PC-3 (cell line): ENCODE measurements at regions not wholly inside any gene's neighbourhood (a gene's known extent, or its start where the extent isn't known, plus 50 kb on each side); places are given as distances from the start of the nearest gene placed in this dataset.
"Not testable (repeated sequence)": the region's sequence is repeated elsewhere in the genome, so short reads cannot be mapped to it uniquely, and the experiment has no call there.

Experiments used
- ATAC-seq: fragments of 200-7000 bp; cut with Tn5 transposase; 2 replicates; pipeline ENCODE4 v1.9.1; 2020; ENCODE audit warnings: mild to moderate bottlenecking, moderate library complexity
- BruUV-seq: library from RNA; stranded (reverse); fragments of 400-500 nt; replicated peaks from 2 replicates; lab custom pipeline; 2021; lab: Mats Ljungman, UMichigan
- CTCF ChIA-PET: fragments of 300-600 bp; sonication (Branson Sonifier 250); formaldehyde crosslinking; loops from one replicate; lab custom pipeline; 2022; ENCODE audit warnings: antibody characterized with exemption; lab: Charles Lee
- POLR2A ChIA-PET: fragments of 300-600 bp; sonication (Branson Sonifier 250); formaldehyde crosslinking; loops from one replicate; lab custom pipeline; 2022; ENCODE audit warnings: antibody characterized with exemption; ENCODE audit not compliant: unreplicated experiment; lab: Charles Lee
- DNase-seq: peaks from one replicate; pipeline ENCODE4 v3.0.0-alpha.2; 2015
- H2AFZ ChIP-seq: fragments of 300-600 bp; sonication (generic); 2 replicates; pipeline ENCODE4 v1.6.0; 2016; ENCODE audit warnings: antibody characterized with exemption, low read length
- H3F3A ChIP-seq: fragments of 300-600 bp; sonication (generic); one replicate; pipeline ENCODE4 v1.6.0; 2017; ENCODE audit warnings: antibody characterized with exemption, low read length, control low read depth, mild to moderate bottlenecking; ENCODE audit not compliant: unreplicated experiment
- H3K27ac ChIP-seq: fragments of 300-600 bp; sonication (generic); 2 replicates; pipeline ENCODE4 v1.5.1; 2016; ENCODE audit warnings: mild to moderate bottlenecking, low read length
- H3K27me3 ChIP-seq: fragments of 300-600 bp; sonication (generic); 2 replicates; pipeline ENCODE4 v1.6.1; 2016; ENCODE audit warnings: low read length, mixed read lengths
- H3K36me3 ChIP-seq: fragments of 300-600 bp; sonication (generic); 2 replicates; pipeline ENCODE4 v1.6.1; 2016; ENCODE audit warnings: low read depth, mixed run types, low read length, mixed read lengths
- H3K4me1 ChIP-seq: fragments of 300-600 bp; sonication (generic); 2 replicates; pipeline ENCODE4 v1.5.1; 2016; ENCODE audit warnings: low read length; ENCODE audit not compliant: insufficient read depth
- H3K4me2 ChIP-seq: fragments of 300-600 bp; sonication (generic); 2 replicates; pipeline ENCODE4 v1.6.0; 2016; ENCODE audit warnings: low read length
- H3K4me3 ChIP-seq: fragments of 300-600 bp; sonication (generic); 2 replicates; pipeline ENCODE4 v1.5.1; 2016; ENCODE audit warnings: mild to moderate bottlenecking, low read length, mixed read lengths
- H3K79me2 ChIP-seq: fragments of 300-600 bp; sonication (generic); 2 replicates; pipeline ENCODE4 v1.6.1; 2017; ENCODE audit warnings: low read length, mixed read lengths
- H3K9ac ChIP-seq: fragments of 300-600 bp; sonication (generic); 2 replicates; pipeline ENCODE4 v1.6.0; 2016; ENCODE audit warnings: mild to moderate bottlenecking, low read length
- H3K9me2 ChIP-seq: fragments of 300-600 bp; sonication (generic); replicated peaks from 2 replicates; pipeline ENCODE4 v1.6.1; 2016; ENCODE audit warnings: mixed run types, low read length, mixed read lengths
- H3K9me3 ChIP-seq: fragments of 300-600 bp; sonication (generic); 2 replicates; pipeline ENCODE4 v1.6.1; 2016; ENCODE audit warnings: low read length, mixed read lengths
- H4K20me1 ChIP-seq: fragments of 300-600 bp; sonication (generic); 2 replicates; pipeline ENCODE4 v1.6.1; 2016; ENCODE audit warnings: low read length, mixed read lengths
- EZH2 ChIP-seq: fragments of 300-600 bp; sonication (generic); IDR thresholded peaks from one replicate; pipeline ENCODE4 v1.6.1; 2017; ENCODE audit warnings: antibody characterized with exemption, mild to moderate bottlenecking, low read length; ENCODE audit not compliant: unreplicated experiment
- EZH2phosphoT487 ChIP-seq: fragments of 300-600 bp; sonication (generic); IDR thresholded peaks from 2 replicates; pipeline ENCODE4 v1.6.1; 2018; ENCODE audit warnings: mild to moderate bottlenecking, antibody characterized with exemption, low read length, borderline replicate concordance
- intact Hi-C: fragments of 100-400 bp; cut with micrococcal nuclease; formaldehyde crosslinking; loops from 2 replicates; pipeline ENCODE4 v1.9.0; 2023
- TF ChIP-seq, protein P1 (sequence below): fragments of 300-600 bp; sonication (generic); conservative IDR thresholded peaks from 2 replicates; pipeline ENCODE4 v1.5.1; 2017; ENCODE audit warnings: antibody characterized with exemption, low read depth, mild to moderate bottlenecking, low read length

DNA sequence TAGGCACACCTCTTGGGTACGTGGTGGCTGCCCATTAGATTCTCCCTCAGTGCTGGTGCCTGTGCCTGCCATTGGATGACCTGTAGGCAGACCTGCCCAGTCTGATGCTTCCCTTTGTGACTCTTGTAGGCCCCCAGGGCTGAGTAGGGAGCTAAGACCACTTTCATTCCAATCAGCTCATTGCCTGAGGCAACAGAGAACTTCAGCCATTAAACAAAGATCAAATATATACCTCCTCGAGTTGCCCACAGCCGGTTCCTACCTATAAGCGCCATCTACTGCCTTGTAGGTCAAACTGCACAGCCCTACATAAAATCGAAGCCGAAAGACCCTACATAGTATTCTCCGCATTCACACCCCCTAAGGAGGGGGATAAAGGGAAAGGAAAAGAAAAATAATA, 184.6 kb downstream of the ETAA1 start:
- TF ChIP-seq EZH2phosphoT487, result no peak
- TF ChIP-seq, protein P1, sequence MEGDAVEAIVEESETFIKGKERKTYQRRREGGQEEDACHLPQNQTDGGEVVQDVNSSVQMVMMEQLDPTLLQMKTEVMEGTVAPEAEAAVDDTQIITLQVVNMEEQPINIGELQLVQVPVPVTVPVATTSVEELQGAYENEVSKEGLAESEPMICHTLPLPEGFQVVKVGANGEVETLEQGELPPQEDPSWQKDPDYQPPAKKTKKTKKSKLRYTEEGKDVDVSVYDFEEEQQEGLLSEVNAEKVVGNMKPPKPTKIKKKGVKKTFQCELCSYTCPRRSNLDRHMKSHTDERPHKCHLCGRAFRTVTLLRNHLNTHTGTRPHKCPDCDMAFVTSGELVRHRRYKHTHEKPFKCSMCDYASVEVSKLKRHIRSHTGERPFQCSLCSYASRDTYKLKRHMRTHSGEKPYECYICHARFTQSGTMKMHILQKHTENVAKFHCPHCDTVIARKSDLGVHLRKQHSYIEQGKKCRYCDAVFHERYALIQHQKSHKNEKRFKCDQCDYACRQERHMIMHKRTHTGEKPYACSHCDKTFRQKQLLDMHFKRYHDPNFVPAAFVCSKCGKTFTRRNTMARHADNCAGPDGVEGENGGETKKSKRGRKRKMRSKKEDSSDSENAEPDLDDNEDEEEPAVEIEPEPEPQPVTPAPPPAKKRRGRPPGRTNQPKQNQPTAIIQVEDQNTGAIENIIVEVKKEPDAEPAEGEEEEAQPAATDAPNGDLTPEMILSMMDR, result peak; percentile 62
- Histone ChIP-seq H3K9ac (no peak overlapping the region), H3K4me1 (no peaks in the 10 kb centered on the region), H3K79me2 (no peaks in the 10 kb centered on the region), H3K4me3 (no peak overlapping the region), H3K27ac (no peak overlapping the region), H3K27me3 (no peaks in the 10 kb centered on the region), H3K9me2 (no peaks in the 10 kb centered on the region), H3K4me2 (no peak overlapping the region), H4K20me1 (no peaks in the 10 kb centered on the region), H3F3A (no peaks in the 10 kb centered on the region), H3K9me3 (peaks cover 18% of the 10 kb centered on the region), H2AFZ (no peak overlapping the region), H3K36me3 (no peaks in the 10 kb centered on the region; the same call in 1 of the 2 replicates)
- DNase-seq (peak; percentile 27), ATAC-seq (no peak; the same call in 1 of the 2 replicates)
- POLR2A ChIA-PET, result no interaction called here
- CTCF ChIA-PET, result no interaction called here
- intact Hi-C loops, result no loop called here
- no TSS peak for BruUV-seq

DNA sequence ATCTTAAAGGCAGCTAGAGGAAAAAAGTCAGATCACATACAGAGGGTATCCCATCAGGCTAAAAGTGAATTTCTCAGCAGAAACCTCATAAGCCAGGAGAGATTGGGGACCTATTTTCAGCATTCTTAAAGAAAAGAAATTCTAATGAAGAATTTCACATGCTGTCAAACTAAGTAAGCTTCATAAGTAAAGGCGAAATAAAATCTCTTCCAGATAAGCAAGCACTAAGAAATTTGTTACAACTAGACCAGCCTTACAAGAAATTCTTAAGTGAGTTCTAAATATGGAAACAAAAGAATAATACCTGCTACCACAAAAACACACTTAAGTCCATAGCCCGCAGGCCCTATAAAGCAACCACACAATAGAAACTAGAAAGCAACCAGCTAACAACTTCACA, 186.1 kb downstream of the ETAA1 start:
- no TSS peak for BruUV-seq
- Histone ChIP-seq H3K27ac (no peak overlapping the region), H3K79me2 (no peaks in the 10 kb centered on the region), H3K4me2 (no peak overlapping the region), H3K4me1 (no peaks in the 10 kb centered on the region), H3K9me2 (no peaks in the 10 kb centered on the region), H3K27me3 (no peaks in the 10 kb centered on the region), H2AFZ (no peak overlapping the region), H3K9me3 (peaks cover 18% of the 10 kb centered on the region), H4K20me1 (no peaks in the 10 kb centered on the region), H3K4me3 (no peak overlapping the region), H3F3A (no peaks in the 10 kb centered on the region), H3K9ac (no peak overlapping the region), H3K36me3 (no peaks in the 10 kb centered on the region; the same call in 1 of the 2 replicates)
- ChIA-PET POLR2A (no interaction called here), CTCF (no interaction called here)
- DNase-seq, result no peak
- intact Hi-C loops, result no loop called here
- no peak for ATAC-seq
- TF ChIP-seq EZH2phosphoT487 (no peak), EZH2 (no peak)
- TF ChIP-seq, protein P1, result no peak

DNA sequence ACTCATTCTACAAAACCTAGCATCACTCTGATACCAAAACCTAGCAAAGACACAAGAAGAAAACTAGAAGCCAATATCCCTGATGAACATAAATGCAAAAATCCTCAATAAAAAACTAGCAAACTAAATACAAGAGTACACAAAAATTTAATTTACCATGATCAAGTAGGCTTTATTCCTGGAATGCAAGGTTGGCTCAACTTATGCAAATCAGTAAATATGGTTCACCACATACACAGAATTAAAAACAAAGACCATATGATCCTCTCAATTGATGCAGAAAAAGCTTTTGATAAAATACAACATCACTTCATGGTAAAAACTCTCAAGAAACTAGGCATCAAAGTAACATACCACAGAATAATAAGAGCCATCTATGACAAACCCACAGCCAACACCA, 188.3 kb downstream of the ETAA1 start:
- Histone ChIP-seq H3K27me3 (no peaks in the 10 kb centered on the region), H3K4me2 (no peak overlapping the region), H3K4me3 (no peak overlapping the region), H3K36me3 (no peaks in the 10 kb centered on the region; the same call in 1 of the 2 replicates), H3K79me2 (no peaks in the 10 kb centered on the region), H3K27ac (no peak overlapping the region), H3K9me2 (no peaks in the 10 kb centered on the region), H3F3A (no peaks in the 10 kb centered on the region), H3K9me3 (peaks cover 18% of the 10 kb centered on the region), H3K4me1 (no peaks in the 10 kb centered on the region), H2AFZ (no peak overlapping the region), H3K9ac (no peak overlapping the region), H4K20me1 (no peaks in the 10 kb centered on the region)
- intact Hi-C loops, result no loop called here
- DNase-seq, result no peak
- ChIA-PET CTCF (no interaction called here), POLR2A (no interaction called here)
- no peak for ATAC-seq
- TF ChIP-seq, protein P1, result no peak
- TF ChIP-seq EZH2phosphoT487 (no peak), EZH2 (no peak)
- BruUV-seq, result no TSS peak

DNA sequence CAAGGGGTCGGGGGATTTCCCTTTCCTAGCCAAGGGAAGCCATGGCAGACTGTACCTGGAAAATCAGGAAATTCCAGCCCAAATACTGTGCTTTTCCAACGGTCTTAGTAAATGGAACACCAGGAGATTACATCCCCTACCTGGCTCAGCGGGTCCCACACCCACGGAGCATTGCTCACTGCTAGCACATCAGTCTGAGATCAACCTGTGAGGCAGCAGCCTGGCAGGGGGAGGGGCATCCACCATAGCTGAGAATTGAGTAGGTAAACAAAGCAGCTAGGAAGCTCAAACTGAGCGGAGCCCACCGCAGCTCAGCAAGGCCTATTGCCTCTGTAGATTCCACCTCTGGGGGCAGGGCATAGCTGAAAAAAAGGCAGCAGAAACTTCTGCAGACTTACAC, 192.0 kb downstream of the ETAA1 start:
- BruUV-seq, DNase-seq, H2AFZ ChIP-seq, H3K4me3 ChIP-seq, CTCF ChIA-PET, H3F3A ChIP-seq, H3K79me2 ChIP-seq, H3K9ac ChIP-seq, H3K27ac ChIP-seq, H3K9me2 ChIP-seq, H3K4me1 ChIP-seq, H3K36me3 ChIP-seq, ATAC-seq, H3K4me2 ChIP-seq, intact Hi-C loops, POLR2A ChIA-PET, H4K20me1 ChIP-seq, H3K27me3 ChIP-seq: not testable (repeated sequence)
- peaks cover 12% of the 10 kb centered on the region for H3K9me3 ChIP-seq

DNA sequence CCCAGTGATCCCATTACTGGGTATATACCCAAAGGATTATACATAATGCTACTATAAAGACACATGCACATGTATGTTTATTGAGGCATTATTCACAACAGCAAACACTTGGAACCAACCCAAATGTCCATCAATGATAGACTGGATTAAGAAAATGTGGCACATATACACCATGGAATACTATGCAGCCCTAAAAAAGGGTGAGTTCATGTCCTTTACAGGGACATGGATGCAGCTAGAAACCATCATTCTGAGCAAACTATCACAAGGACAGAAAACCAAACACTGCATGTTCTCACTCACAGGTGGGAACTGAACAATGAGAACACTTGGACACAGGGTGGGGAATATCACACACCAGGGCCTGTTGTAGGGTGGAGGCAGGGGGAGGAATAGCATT, 197.4 kb downstream of the ETAA1 start:
- peaks cover 14% of the 10 kb centered on the region for H3K4me1 ChIP-seq
- intact Hi-C loops, H4K20me1 ChIP-seq: not testable (repeated sequence)

More for the DNA sequence above, 197.4 kb downstream of the ETAA1 start:
- H3F3A ChIP-seq, BruUV-seq, H3K36me3 ChIP-seq, POLR2A ChIA-PET, ATAC-seq, H3K4me3 ChIP-seq, H3K27ac ChIP-seq, H3K27me3 ChIP-seq, H3K4me2 ChIP-seq, H3K79me2 ChIP-seq, DNase-seq, H2AFZ ChIP-seq, H3K9ac ChIP-seq, H3K9me3 ChIP-seq, H3K9me2 ChIP-seq, CTCF ChIA-PET: not testable (repeated sequence)
